HepG2 (cell line): ENCODE measurements at regions not wholly inside any gene's neighbourhood (a gene's known extent, or its start where the extent isn't known, plus 50 kb on each side); places are given as distances from the start of the nearest gene placed in this dataset.

Experiments used
- ATAC-seq: fragments of 200-7000 bp; cut with Tn5 transposase; 3 replicates; pipeline ENCODE4 v1.9.1; 2020; ENCODE audit warnings: mild to moderate bottlenecking, moderate library complexity
- BruUV-seq: library from RNA; stranded (reverse); fragments of 400-500 nt; replicated peaks from 2 replicates; lab custom pipeline; 2021; lab: Mats Ljungman, UMichigan
- CTCF ChIA-PET: fragments of 300-600 bp; formaldehyde crosslinking; extraction: SDS; loops from one replicate; lab custom pipeline; 2021; ENCODE audit warnings: low total read pairs, inconsistent platforms, low intra/inter-chr PET ratio; lab: Yijun Ruan, JAX
- POLR2A ChIA-PET: fragments of 350-600 bp; sonication (Branson Sonifier 250); formaldehyde crosslinking; loops from one replicate; lab custom pipeline; 2020; ENCODE audit warnings: antibody characterized with exemption, inconsistent platforms; lab: Yijun Ruan, JAX
- DNase-seq: peaks from one replicate; pipeline ENCODE4 v3.0.0-alpha.2; 2015; ENCODE audit warnings: low spot score
- FAIRE-seq: peaks from 3 replicates; lab custom pipeline; 2011; peaks lifted over from hg19 to GRCh38; lab: Jason Lieb, UNC
- H2AFZ ChIP-seq: one replicate; pipeline ENCODE4 v1.6.1; 2011; ENCODE audit warnings: low read length, inconsistent platforms
- H3K27ac ChIP-seq: fragments of 300-600 bp; 3 replicates; pipeline ENCODE4 v1.8.0; 2011; ENCODE audit warnings: mixed run types, mild to moderate bottlenecking, mixed read lengths, low read length, inconsistent platforms; ENCODE audit not compliant: insufficient read depth; ENCODE audit errors: extremely low read length
- H3K27me3 ChIP-seq, 2 experiments: fragments of 200-600 bp in 1 of 2; 2 replicates in 1 of 2; 3 replicates in 1 of 2; pipeline versions ENCODE4 v1.6.0 to v1.8.0; 2011; ENCODE audit warnings: low read length in 2 of 2, mild to moderate bottlenecking in 2 of 2, moderate library complexity in 2 of 2, inconsistent platforms in 1 of 2; ENCODE audit not compliant: insufficient read depth in 2 of 2, control insufficient read depth in 1 of 2
- H3K36me3 ChIP-seq, 2 experiments: fragments of 200-600 bp in 1 of 2; replicated peaks in 1 of 2; 2 replicates in 1 of 2; 3 replicates in 1 of 2; pipeline versions ENCODE4 v1.5.1 to v1.8.0; 2011; ENCODE audit warnings: low read length in 2 of 2, inconsistent platforms in 1 of 2; ENCODE audit not compliant: insufficient read depth in 2 of 2, control insufficient read depth in 1 of 2
- H3K4me1 ChIP-seq: 2 replicates; pipeline ENCODE4 v1.5.1; 2012; ENCODE audit warnings: low read length, inconsistent platforms; ENCODE audit not compliant: insufficient read depth
- H3K4me2 ChIP-seq: 2 replicates; pipeline ENCODE4 v1.6.0; 2011; ENCODE audit warnings: low read depth, low read length, inconsistent platforms
- H3K4me3 ChIP-seq, 3 experiments: fragments of 200-600 bp in 1 of 3; sonication (generic), shearing (Covaris generic) in 1 of 3; replicated peaks in 1 of 3; 2 replicates each; pipeline ENCODE4 v1.5.1; 2011 to 2016; ENCODE audit warnings: low read length in 3 of 3, inconsistent platforms in 2 of 3, low read depth in 2 of 3, mild to moderate bottlenecking in 2 of 3, control low read depth in 1 of 3, mixed read lengths in 1 of 3; ENCODE audit not compliant: insufficient read depth in 1 of 3
- H3K79me2 ChIP-seq: one replicate; pipeline ENCODE4 v1.6.1; 2011; ENCODE audit warnings: low read length, inconsistent platforms; ENCODE audit not compliant: insufficient read depth
- H3K9ac ChIP-seq: 2 replicates; pipeline ENCODE4 v1.6.0; 2011; ENCODE audit warnings: mild to moderate bottlenecking, low read depth, low read length, inconsistent platforms; ENCODE audit not compliant: insufficient read depth
- H3K9me3 ChIP-seq: 2 replicates; pipeline ENCODE4 v1.5.1; 2012; ENCODE audit warnings: mild to moderate bottlenecking, low read length
- H4K20me1 ChIP-seq: 2 replicates; pipeline ENCODE4 v1.6.0; 2011; ENCODE audit warnings: inconsistent platforms, mild to moderate bottlenecking, low read length, moderate library complexity; ENCODE audit not compliant: insufficient read depth
- ASH2L ChIP-seq: fragments of 300-600, 200-600 bp; sonication (generic); IDR thresholded peaks from 2 replicates; pipeline ENCODE4 v1.7.0; 2017; ENCODE audit warnings: low read depth, mild to moderate bottlenecking, moderate library complexity, mixed read lengths, low read length; ENCODE audit not compliant: insufficient read length
- BRF2 ChIP-seq: sonication (generic); formaldehyde crosslinking; IDR thresholded peaks from 2 replicates; pipeline ENCODE4 v1.8.1; 2022; ENCODE audit warnings: mild to moderate bottlenecking, missing genetic modification reagents
- CENPT ChIP-seq: sonication (generic); formaldehyde crosslinking; IDR thresholded peaks from 2 replicates; pipeline ENCODE4 v1.8.0; 2022; ENCODE audit warnings: low read depth, mild to moderate bottlenecking, moderate library complexity, missing genetic modification reagents
- MEIS2 ChIP-seq: sonication (generic); formaldehyde crosslinking; IDR thresholded peaks from 2 replicates; pipeline ENCODE4 v1.9.0; 2021; ENCODE audit warnings: mild to moderate bottlenecking, missing genetic modification reagents
- MNT ChIP-seq: fragments of 450-650 bp; IDR thresholded peaks from 2 replicates; pipeline ENCODE4 v1.6.1; 2016
- PAXIP1 ChIP-seq: sonication (generic); formaldehyde crosslinking; conservative IDR thresholded peaks from 2 replicates; pipeline ENCODE4 v1.4.0; 2020; ENCODE audit warnings: mild to moderate bottlenecking, missing genetic modification reagents, moderate library complexity
- SPEN ChIP-seq: sonication (generic); formaldehyde crosslinking; IDR thresholded peaks from 2 replicates; pipeline ENCODE4 v1.5.1; 2020; ENCODE audit warnings: low read depth, mild to moderate bottlenecking, missing genetic modification reagents
- TARDBP ChIP-seq: sonication (generic); formaldehyde crosslinking; IDR thresholded peaks from 2 replicates; pipeline ENCODE4 v1.8.0; 2022; ENCODE audit warnings: mild to moderate bottlenecking, missing genetic modification reagents
- TFDP1 ChIP-seq: IDR thresholded peaks from 2 replicates; pipeline ENCODE4 v1.6.1; 2016; ENCODE audit warnings: missing compliant biosample characterization, missing genetic modification reagents, borderline replicate concordance
- TOE1 ChIP-seq: sonication (generic); formaldehyde crosslinking; IDR thresholded peaks from 2 replicates; pipeline ENCODE4 v1.4.0; 2020; ENCODE audit warnings: mild to moderate bottlenecking, missing genetic modification reagents
- ZBTB10 ChIP-seq: sonication (generic); formaldehyde crosslinking; IDR thresholded peaks from 2 replicates; pipeline ENCODE4 v1.4.0; 2020; ENCODE audit warnings: missing genetic modification reagents, borderline replicate concordance
- ZNF383 ChIP-seq: sonication (generic); formaldehyde crosslinking; IDR thresholded peaks from 2 replicates; pipeline ENCODE4 v1.4.0; 2020; ENCODE audit warnings: missing genetic modification reagents, mild to moderate bottlenecking, borderline replicate concordance
- WGBS: methylation state at CpG from one replicate; pipeline ENCODE4 v1.1.6; 2017; ENCODE audit warnings: low lambda C conversion rate; 5-methylcytosine and 5-hydroxymethylcytosine counted together
- in situ Hi-C: cut with HindIII; loops from 2 replicates; pipeline ENCODE4 v1.10.0; 2017; ENCODE audit warnings: low pct_unique_long_range_greater_than_20kb; ENCODE audit not compliant: extremely low pct_ligation_motif_present
- intact Hi-C: fragments of 100-400 bp; cut with micrococcal nuclease; formaldehyde crosslinking; loops from one replicate; pipeline ENCODE4 v1.10.0; 2022; ENCODE audit not compliant: unreplicated experiment

- TF ChIP-seq BRF2 (CRISPR knock-in tag) (no peak), ZBTB10 (CRISPR knock-in tag) (no peak)
Measured at GRCh38 chr2:146916914-146917313, 927.9 kb upstream of the ACVR2A start (continued).

GRCh38 chr2:146913476-146913875 is 931.4 kb upstream of the ACVR2A start:
- no peak overlapping the region for H3K4me2 ChIP-seq
- DNase-seq (no peak), ATAC-seq (no peak), FAIRE-seq (no peak)
- intact Hi-C loops (no loop called here), in situ Hi-C loops (no loop called here)
- 9% methylated on average over 3 of the region's 3 CpGs for WGBS
- no peak overlapping the region for H3K9ac ChIP-seq
- no peaks in the 10 kb centered on the region for H3K79me2 ChIP-seq
- H3K4me1 ChIP-seq = no peaks in the 10 kb centered on the region
- H3K27me3 ChIP-seq = no peaks in the 10 kb centered on the region
- ChIA-PET CTCF (no interaction called here), POLR2A (no interaction called here)
- TF ChIP-seq SPEN (CRISPR knock-in tag) (no peak), TOE1 (CRISPR knock-in tag) (no peak), PAXIP1 (no peak), ZNF383 (no peak), TARDBP (CRISPR knock-in tag) (no peak), MEIS2 (no peak), ASH2L (no peak), TFDP1 (CRISPR knock-in tag) (no peak), MNT (no peak), CENPT (CRISPR knock-in tag) (no peak)
- no peak overlapping the region for H3K4me3 ChIP-seq
- no peaks in the 10 kb centered on the region for H3K9me3 ChIP-seq
- no peaks in the 10 kb centered on the region for H3K36me3 ChIP-seq
- no peak overlapping the region for H2AFZ ChIP-seq
- H3K27ac ChIP-seq = no peak overlapping the region
- no peaks in the 10 kb centered on the region; the same call in 1 of the 2 replicates for H4K20me1 ChIP-seq
- BruUV-seq = no TSS peak
